Activated T-helper 9 cell treated with anti-CD3 and anti-CD28 coated beads, Interleukin-2, amount 50 U/mL, for 16 hours (primary cell): ENCODE measurements at regions not wholly inside any gene's neighbourhood (a gene's known extent, or its start where the extent isn't known, plus 50 kb on each side); places are given as distances from the start of the nearest gene placed in this dataset.

Source experiments
- DNase-seq: peaks from one replicate; pipeline ENCODE4 v3.0.0-alpha.2; 2020; ENCODE audit warnings: low read depth

DNA sequence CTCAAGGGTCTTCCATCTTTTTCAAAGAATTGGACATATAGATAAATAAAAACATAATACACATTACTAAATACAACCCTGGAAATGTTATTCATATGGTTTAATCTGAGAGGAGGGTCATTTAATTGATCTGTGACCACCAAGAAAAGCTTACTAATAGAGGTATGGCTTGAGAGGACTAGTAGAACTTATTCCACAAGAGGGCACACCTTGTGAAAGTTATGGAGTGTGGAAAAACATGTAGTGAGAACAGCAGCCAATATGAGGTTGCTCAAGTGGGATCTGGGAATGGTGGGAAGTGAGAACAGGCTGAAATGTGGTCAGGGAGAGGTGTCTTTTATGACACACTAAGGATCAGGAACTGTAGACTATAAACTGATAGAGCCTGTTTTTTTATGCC lies 973.5 kb upstream of the B3GALT2 start:
- no peak for DNase-seq

DNA sequence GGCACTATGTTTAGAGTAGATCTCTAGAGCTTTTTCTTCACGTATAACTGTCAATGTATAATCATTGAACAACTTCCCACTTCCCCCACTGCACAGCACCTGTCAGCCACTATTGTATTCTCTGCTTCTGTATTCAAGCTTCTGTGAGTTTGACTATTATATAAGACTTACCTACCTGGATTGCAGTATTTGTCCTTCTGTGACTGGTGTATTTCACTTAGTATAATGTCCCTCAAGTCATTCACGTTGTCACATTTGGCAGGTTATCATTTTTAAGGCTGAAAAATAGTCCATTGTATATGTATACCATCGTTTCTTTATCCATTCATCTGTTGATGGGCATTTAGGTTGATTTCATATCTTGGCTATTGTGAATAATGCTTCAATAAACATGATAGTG lies 969.5 kb upstream of the B3GALT2 start:
- DNase-seq: no peak

DNA sequence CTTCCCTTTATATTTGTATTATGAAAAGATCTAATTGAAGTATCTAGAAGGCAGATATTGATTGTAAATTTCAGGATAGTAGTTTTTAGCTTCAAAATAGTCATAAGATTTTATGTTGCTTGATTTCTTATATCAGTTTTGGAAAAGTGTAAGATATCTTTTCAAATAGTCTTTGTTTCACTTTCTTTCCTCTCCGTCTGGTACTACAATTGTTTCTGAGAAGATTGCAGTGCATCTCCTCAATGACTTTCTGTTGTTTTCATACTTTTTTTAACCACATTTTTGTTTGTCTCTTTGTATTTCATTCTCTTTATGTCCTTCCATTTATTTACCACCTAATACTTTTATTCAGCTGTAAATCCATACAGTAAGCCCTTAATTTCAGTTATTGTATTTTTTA lies 964.6 kb upstream of the B3GALT2 start:
- DNase-seq: no peak

DNA sequence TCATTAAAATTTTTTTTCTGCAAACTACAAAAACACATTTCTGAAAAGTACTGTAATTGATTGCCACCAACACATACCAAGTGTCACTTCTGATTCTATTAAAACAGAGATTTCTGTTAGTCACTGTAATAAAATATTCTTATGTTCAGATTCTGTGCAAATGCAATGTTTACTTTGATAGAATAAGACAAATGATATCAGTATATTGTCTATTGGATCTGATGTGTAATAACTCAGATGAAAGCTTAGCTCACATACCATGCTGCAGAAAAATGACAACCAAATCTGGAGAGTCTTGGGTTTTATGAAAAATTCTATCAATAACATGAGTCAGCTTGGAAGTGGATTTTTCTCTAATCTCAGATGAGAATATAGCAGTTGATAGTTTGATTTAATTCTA lies 963.8 kb upstream of the B3GALT2 start:
- DNase-seq: no peak

DNA sequence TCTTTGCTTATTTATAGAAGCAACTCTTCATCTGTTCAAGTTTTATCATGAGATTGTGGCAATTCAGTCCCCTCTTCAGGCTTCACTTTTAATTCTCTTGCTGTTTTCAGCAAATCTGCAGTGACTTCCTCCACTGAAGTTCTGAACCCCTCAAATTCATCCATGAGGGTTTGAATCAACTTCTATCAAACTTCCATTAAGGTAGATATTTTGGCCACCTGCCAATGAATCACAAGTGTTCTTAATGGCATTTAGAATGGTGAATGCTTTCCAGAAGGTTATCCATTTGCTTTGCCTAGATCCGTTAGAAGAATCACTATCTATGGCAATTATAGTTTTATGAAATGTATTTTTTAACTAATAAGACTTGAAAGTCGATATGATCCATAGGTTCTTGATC lies 946.7 kb upstream of the B3GALT2 start:
- no peak for DNase-seq

DNA sequence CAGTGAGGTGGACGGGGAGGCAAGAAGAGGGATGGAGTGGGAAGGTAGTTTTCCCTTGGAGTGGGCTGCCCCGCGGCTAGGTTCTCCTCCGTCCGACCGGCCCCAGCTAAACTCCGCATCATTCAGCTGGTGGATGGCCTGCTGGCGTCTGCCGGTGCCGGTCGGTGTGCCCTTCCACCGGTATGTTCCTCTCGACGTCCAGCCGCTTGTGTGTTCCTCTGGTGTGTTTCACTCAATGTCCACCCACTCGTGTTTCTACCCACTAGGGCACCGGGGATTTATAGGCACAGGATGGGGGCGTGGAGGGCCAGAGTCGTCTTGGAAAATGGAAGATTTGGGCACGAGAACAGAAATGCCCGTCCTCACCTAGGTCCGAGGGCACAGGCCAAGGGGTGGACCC lies 931.7 kb upstream of the B3GALT2 start:
- DNase-seq: no peak

DNA sequence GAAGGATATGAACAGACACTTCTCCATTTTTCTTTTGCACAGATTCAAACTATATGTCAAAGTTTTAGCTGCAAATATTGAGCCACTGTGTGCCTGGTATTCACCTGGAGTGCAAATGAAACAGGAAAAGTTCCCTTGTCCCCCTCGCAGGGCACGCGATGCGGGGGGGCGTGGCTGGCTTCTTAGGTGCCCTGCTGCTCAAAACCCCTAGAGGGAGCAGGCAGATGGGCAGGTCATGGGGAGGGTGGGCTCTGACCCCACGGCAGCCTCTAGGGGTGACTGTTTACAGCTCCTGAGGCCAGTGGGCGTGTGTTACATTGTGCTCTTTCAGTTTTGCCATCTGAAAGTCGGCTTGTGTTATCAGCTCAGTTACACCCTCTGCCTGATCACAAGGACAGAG lies 931.2 kb upstream of the B3GALT2 start:
- DNase-seq: no peak

DNA sequence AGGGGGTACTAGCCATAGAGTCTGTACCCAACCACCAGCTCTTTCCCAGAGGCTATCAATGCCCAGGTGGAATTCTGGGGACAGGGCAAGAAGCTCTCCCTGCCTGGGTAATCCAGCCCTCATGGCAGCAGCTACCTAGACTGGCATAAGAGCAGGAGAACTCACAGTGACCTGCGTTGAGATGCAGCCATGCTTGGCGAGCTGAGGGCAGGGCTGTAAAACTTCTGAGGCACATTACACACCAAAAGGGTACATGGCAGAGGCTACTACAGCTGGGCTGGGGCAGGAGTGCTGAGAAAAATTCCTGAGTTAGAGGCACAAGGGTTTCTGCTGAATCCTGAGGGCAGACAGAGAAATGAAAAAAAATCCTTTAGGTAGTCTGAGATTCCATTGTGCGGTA lies 927.9 kb upstream of the B3GALT2 start:
- no peak for DNase-seq

DNA sequence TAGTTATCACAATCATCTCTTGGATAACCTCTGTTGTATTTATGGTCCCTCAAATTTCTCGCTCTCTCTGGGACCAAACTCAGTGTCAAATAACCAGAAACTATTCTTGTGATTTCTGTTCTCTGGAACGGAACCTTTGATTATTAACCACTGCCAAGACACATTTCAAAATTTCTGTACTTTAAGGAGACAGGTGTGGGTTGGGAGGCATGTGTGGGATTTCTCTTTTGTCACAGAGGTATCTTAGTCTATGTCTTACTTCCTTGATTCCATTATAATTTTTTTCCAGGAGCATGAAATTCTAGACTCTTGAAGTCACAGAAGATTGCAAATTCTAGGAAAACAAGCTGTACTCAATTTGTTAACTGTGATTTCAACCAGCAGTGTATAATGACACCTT lies 919.0 kb upstream of the B3GALT2 start:
- DNase-seq: no peak

DNA sequence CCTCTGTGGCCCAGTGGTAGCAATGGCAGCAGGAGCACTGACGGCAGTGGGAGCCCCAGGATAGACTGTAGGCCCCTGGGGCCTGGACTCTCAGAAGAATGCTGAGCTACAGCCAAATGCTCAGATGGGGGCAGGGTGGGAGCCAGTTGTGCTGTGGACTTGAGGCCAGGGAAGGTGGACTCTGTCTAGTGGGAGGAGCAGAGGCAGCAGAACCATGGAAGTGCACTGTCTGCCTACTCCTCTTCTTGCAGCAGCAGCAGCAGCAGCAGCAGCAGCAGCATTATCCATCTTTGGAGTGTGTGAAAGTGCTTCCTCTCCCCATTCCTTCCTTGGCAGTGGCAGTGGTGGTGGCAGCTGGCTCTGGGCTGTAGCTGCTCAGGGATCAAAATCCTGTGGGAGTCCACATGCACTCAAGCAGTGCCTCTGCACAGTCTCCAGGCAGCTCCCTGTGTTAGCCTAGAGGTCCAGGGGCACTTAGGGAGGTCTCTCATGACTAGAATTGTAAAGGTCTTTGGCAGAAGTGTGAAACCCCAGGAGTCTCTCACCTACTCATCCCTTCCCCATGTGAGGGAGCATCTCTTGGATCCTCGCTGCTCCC lies 917.9 kb upstream of the B3GALT2 start:
- DNase-seq: no peak

DNA sequence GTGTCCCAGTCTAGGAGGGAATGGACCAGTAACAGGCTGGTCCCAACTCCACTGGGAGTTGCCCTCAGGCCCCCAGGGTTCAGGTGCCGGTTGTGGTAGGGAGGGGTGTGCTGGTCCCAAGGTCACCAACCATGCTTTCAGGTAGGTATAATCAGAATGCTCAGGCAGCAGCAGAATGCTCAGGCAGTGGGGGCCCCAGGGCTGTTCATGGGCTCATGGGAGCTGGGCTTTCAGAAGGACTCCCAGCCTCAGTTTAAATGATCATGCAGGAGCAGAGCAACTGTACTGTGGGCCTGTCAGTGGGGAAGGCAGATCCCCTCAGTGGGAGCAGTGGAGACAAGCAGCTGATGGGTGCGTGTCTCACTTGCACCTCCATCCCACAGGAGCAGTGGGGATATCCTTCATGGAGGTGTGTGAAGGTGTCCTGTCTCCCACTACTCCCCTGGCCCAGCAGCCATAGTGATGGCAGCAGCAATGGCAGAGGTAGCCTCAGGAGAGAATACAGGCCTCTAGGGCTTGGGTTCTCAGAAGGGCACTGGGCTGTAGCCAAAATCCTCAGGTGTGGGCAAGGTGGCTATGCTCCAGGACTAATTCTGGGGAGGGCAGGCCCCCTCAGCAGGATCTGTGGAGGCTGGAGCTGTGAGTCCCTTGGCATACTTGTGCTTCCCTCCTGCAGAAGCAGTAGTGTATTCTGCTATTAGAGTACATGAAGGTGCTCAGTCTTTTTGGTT lies 917.3 kb upstream of the B3GALT2 start:
- DNase-seq: no peak

DNA sequence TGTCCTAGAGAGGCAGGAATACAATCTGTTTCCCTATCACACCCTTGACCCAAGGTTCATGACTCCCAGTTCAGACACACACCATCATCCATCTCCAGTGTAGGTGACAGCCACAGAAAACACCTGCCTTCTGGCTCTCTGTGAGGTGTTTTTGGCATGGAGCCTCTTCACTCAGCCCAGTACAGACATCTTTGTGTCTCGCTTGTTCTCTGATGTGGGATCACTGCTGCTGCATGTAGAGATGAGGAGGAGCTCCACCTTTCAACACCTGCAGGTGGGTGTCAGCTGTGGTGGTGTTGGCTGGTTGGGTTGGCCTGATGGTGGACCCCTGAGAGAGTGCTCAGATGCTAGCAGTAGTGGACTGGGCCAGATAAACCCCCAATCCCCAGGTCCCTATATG lies 916.7 kb upstream of the B3GALT2 start:
- DNase-seq: no peak

DNA sequence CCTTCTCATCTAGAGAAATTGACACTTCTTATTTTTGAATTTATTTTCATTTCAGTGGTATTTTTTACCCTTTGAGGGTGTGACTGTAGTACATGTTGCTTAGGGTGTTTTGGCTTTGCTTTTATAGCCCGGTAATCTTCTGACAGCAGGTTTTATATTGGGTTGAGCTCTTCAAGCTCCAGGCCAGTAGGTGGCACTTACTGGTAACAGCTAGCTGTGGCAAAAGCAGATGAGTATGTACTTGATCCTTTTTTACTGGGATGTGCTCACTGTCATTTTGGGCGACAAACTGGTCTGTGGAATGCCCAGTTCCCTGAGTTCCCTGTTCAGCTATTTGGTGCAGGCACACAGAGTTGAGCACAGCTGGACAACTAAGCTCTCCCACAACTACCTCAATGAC lies 916.2 kb upstream of the B3GALT2 start:
- no peak for DNase-seq

DNA sequence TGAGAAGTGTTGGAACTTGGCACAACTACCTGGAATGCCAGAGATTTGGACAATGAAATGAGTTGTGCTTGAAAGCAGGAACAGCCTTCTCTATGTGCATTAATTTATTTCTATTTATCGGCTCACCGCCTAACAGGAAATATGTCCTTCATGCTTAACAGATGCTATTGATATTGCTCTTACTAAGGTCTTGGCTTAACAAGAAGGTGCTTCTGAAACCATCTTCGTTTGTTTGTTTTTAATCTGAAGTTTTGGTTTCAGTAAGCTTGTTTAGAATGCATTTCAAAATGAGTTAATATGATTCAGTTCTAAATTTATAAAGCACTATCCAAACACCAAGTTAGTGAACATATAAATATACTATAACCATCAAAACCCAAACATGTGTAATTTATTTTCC lies 898.3 kb upstream of the B3GALT2 start:
- DNase-seq: no peak

DNA sequence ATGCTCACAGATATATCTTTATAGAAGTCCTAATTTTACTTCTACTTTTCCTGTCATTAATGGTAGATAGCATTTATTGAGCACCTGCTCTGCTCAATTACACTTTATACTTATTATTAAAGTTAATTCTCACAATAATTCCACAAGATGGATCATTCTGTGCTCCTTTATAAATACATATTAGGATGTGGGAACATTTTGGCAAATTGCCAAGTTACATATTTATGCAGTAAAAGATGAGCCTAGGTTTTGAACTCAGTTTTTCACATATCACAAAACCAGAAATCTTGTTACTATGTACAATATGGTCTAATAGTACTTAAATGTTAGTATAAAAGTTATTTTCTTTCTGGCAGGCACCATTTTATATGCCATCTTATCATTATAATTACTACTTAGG lies 895.0 kb upstream of the B3GALT2 start:
- no peak for DNase-seq

DNA sequence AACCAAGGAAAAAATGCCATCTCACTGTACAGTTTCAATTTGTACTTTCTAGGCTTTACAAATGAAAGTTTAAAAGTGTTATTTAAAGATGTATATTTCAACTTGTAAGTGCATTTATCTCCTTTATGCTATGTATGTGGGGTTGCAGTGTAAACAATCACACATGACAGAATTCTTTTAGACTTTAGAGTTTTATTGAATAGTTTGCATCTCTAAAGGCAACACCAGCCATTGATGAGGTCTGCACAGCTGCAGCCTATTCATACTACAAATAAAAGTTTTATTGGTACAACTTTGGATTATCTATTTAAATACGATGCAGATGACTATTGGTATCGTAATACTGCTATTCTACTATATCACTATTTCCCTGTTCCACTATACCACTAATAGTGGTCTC lies 894.4 kb upstream of the B3GALT2 start:
- no peak for DNase-seq

DNA sequence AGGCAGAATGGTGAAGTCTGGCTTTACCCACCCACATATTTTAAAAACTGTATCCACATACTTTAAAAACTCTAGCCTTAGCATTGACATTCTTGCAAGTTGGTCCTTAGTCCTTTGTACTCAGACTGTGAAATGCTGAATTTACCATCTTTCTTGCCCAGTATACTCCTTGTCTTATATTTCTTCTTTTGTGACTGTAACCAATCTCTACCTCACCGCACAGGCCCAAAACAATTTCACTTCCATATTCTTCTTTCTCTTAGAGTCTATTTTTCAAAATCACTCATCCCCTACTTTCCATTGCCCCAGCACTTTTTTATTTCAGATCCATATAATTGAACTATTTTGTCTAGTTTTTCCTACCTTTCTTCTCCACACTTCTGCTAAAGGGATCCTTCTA lies 892.4 kb upstream of the B3GALT2 start:
- no peak for DNase-seq

DNA sequence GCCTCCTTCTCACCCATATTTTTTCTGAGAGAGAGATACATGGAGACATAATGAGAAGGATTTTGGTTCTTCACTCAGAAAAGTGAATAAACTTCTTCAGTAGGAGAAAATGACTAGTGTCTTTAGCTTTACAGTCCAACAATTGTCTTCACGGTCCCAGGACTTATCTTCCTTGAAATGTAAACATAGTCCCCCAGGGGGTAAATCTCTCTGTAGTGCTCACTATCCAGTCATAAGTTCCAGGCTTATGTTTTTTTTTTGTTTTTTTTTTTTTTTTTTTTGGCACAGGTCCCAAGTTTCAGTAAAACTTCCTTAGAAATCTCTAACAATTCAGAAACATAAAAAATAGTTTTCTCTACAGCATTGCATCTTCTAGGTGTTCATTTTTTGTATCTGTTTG lies 890.2 kb upstream of the B3GALT2 start:
- no peak for DNase-seq

DNA sequence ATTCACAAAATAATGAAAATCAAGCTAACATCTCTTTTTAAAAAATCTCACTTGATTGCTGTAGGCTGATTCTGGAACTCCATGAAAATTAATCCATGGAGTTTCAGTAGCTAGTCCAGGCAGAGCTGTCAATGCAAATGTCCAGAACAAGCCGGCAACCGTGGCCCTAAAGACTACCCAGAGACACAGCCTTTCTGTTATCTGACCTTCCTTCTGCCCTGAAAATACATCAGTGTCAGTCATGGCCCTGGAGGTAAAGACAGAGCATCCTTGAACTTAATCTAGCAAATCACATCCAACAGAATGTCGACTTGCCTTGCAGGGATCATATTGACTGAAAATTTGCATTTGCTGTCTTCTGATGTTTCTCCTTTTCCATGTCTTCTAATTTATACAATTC lies 887.4 kb upstream of the B3GALT2 start:
- no peak for DNase-seq

DNA sequence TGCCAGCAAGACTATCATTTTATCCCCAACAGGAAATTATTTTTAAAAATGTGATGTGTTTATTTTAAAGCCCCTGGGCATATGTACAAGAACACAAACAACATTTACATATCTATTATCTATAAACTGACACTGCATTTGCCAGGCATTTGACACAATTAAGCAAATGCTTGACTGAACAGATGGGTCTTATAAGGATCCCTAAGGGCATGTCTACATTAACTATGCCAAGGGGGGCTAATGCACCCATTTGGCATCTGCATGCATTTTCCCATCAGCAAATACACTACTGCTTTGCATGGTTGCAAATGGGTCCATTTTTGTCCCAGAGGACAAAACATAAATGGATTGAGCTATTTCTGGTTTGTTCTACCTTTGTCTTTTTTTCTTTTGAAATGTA lies 884.8 kb upstream of the B3GALT2 start:
- DNase-seq: no peak

DNA sequence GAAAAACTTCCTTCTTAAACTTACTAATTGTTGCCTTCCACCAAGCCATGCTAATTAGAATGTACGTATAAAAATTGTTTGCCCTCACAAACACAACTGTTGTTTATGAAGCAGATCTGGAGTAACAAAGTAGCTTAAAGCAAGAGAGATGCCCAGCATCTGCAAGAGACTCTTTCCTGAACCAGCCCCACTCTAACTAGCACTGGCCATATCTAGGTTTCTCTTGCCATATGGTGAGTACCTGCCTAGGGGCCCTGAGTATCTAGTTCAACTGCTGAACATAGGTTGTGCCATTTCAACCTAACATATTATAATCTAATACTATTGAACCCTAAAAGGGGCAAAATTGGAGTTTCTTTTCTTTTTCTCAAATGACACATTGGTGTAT lies 883.4 kb upstream of the B3GALT2 start:
- DNase-seq: no peak

DNA sequence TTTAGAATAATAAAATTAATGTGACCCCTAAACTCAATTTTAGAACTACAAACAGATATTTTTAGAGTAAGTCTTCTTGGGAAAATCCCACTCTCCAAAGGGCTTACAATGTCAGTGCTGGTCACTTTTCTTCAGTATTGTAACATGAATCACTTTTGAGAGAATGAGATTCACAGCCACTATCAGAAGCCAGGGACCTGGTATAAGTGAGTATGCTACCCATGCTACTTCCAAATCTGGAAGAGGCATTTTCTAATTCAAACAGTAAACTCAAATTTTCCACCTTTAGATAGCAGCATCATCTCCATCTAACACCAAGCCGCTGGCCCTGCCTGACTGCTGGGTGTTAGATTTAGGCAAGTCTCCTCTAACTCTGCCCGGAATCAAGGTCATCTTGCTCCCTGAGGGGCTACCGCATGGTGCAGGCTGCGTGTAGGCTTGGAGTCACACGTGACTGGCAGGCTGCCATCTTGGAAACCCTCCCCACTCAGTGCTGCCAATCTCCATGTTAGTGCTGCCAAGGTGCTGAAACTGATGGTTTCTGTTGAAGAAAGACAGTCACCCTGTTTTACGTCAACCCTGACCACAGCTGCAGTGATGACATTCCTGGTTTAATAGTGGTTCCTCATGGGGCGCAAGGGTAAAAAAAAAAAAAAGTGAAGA lies 882.9 kb upstream of the B3GALT2 start:
- DNase-seq: no peak

DNA sequence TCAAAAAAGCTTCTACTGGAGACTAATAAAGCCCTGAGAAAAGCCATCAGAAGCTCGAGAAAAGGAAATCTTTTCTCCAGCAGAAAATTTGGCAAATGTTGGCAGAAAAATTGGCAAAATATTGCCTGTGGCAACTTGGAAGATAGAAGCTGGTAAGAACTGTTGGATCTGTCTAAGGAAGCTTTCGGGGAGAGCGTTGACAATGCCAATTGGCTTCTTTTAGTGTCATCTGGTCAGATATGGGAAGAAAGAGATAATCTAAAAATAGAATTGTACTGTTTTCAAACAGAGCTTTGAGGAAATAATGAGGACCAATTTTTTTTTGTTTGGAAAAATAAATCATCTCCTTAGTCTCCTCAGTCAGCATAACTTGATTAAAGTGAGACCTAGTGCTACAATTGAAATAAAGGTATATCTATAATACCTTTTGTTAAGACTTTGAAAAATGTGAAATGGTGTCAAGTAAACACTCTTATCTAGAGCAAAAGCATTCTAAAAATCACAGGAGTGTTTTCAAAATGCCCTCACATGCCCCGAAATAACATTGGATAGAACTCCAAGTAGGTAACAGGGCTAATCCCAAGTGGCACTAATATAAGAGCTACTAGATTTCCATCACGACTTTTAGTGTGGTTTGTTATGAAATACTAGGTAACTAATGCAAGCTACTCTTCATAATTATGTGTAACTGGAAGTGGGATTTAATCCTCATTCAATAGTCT lies 882.2 kb upstream of the B3GALT2 start:
- DNase-seq: no peak
